ENCODE measurements at regions not wholly inside any gene's neighbourhood (a gene's known extent, or its start where the extent isn't known, plus 50 kb on each side); places are given as distances from the start of the nearest gene placed in this dataset.
"Not testable (repeated sequence)": the region's sequence is repeated elsewhere in the genome, so short reads cannot be mapped to it uniquely, and the experiment has no call there.

- no peak for DNase-seq
Observed at GRCh38 chr2:3899536-3900155, 196.3 kb downstream of the DCDC2C start.

DNA sequence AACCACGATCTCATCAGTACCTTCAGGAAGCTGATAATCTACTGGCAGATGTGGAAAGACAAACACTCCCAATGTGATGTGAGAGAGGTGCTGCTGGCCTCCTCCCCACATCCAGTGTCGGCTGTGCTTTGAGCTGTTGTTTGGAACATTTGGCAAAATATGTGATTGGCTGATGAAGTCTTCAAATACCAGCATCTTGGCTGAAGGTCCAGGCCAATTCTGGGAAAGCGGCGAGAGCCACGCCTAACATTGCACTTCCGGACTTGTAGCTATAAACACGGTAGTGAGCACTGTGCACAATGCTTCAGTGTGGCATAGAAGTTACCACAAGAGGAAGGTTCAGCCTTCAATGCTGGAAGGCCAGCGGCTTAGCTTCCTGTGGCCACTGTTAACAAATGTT lies 198.8 kb downstream of the DCDC2C start:
- DNase-seq = no peak

DNA sequence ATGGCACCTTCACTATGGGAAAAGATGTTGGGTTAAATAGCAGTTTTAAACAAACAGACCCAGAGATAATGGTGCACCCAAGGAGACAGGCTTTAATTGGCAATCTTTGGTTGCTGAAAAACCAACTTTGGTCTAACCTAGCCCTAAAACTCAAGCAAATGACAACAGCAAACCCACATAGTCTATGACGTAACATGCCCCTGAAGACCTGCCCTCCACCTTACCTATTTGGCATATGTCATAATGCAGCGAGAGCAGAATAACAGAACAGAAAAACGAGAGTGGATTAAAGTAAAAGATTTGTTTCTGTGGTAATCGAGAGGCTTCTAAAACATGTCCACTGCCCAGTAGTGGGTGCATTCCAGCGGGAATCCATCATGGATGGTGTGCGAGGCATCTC lies 200.7 kb downstream of the DCDC2C start:
- no peak for DNase-seq

DNA sequence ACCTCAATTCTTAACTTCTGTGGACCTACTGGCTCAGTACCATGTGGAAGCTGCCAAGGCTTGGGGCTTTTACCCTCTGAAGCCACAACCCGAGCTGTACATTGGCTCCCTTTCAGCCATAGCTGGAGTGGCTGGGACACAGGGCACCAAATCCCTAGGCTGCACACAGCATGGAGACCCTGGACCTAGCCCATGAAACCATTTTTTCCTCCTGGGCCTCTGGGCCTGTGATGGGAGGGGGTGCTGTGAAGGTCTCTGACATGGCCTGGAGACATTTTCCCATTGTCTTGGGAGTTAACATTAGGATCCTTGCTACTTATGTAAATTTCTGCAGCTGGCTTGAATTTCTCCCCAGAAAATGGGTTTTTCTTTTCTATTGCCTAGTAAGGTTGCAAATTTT lies 205.1 kb downstream of the DCDC2C start:
- DNase-seq = not testable (repeated sequence)

DNA sequence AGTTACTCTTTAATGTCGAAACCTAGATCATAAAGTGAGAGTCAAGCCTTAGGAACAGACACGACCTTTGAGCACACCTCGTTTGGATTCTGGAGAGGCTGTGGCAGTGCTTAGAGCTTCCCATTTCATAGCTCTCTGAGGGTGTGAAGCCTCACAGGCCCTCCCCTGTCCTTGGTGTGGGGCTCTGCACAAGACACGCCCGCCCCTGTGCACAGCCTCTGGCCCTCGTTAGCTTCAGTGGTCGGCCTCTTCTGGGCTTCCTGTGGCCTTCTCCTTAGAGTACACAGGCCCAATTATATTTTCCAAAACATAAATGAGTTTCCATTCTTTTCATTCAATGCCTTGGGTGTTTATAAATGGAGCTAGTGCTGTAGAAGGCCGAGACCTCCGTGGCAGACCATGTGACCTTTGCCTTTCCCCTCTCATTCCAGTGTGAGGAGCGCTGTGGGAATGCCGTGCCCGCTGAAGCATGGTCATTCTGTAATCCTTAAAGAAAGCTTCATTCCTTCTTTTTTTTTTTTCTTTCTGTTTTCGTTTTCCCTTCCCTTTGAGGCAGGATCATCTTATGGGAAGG lies 208.6 kb downstream of the DCDC2C start:
- DNase-seq = no peak

- DNase-seq = no peak
Observed at GRCh38 chr2:3913166-3913565, 209.8 kb downstream of the DCDC2C start.

DNA sequence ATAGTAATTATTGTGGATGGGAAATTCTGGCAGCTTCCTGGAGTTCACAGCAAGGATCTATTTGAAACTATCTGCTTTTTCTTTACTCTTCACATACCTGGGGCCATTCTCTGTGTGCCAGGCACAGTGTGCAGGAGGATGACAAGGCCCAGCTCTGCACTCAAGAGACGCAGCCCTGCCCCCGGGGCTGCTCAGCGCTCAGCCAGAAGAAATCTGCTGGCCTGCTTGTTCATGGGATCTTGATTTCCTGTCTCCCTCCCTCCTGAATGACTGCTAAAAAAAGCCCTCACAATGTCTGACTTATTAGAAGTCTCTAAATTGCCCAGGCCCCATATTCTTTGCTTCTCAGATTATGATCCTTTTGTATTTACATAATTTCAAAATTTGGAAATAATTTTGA lies 210.9 kb downstream of the DCDC2C start:
- DNase-seq = no peak

DNA sequence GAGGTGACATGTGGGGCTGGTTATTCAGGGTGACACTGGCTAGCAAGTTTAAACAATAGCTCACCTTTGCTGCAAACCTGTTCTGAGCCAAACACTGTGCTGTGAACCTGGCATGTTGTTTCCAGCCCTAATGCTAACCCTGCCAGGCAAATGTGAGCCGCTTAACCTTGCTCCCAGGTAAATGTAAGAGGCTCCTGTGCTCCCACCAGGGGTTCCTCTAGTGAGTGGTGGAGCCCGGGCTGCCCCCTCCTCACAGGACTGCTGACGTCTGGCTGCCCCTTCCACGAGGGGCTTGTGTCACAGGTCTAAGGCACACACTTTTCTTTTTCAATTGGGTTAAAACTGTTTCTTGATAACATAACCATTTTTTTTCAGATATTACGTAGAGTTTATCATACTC lies 223.7 kb downstream of the DCDC2C start:
- no peak for DNase-seq

DNA sequence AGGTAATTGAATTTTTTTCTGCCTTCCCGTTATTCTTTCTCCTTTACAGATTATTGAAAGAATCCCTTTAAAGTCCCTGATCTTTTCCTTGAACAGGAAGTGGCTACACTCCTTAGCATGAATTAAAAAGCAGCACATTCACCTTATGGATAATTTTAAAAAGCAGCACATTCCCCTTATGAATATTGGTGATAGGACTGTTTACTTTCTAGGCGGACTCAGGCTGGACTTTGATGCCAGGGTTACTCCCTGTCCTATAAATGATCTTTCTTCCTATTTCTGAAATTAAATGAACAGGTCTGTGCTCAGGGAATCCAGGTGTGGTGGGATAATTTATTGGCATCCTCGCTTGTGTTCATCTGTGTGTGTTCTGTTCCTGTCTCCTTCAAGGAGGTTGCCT lies 226.0 kb downstream of the DCDC2C start:
- no peak for DNase-seq

DNA sequence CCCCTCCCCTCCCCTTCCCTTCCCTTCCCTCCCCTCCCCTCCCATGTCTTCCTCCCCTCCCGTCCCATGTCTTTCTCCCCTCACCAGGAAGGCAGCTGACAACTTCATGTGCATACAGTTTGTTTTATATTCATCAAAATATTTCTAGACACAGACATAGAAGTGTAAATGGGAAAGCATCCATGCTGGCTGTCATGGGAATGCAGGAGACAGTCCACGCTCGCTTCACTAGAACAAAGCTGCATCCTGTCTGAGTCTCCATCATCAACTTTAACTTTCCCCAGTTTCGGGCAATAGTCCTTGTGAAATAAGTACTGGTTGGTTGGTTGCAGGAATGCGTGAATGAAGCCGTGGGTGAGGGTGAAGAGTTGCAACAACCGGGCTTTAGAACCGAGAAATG lies 226.9 kb downstream of the DCDC2C start:
- no peak for DNase-seq

DNA sequence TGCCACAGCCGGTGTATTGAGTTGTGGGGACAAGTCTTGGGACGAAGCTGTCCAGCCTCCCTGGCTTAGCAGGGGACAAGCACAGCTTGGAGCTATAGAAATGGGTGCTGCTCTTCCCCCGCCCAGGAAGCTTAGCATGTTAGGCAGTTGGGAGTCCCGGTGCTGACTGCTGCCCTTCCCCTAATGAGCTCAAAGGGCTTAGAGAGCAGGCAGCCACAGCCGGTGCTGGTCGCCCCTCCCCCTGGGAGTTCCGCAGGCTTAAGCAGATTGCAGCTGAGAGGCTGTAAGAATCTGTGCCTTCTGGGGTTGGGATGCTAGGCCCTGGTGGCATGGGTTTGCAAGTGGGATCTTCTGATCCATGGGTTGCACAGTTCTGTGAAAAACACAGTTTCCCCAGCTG lies 237.3 kb downstream of the DCDC2C start:
- no peak for DNase-seq

DNA sequence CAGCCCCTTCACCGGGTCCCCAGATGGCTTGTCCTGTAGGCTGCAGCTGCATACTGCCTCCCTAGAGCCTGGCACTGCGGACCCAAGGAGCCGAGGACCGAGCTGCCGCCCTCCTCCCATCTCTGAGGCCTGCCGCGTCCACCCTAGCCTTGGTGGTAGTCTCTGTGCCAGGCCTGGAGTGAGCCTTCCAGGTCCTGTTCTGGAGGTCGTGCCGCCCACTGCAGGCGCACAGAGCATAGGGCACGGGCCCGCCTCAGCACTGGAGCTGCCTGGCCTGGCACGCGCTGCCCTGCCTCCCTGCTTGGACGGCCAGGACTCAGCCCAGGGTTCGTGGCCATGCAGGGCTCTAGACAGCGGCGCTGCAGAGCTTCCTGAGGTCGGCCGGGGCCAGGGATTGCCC lies 239.5 kb downstream of the DCDC2C start:
- DNase-seq = no peak

DNA sequence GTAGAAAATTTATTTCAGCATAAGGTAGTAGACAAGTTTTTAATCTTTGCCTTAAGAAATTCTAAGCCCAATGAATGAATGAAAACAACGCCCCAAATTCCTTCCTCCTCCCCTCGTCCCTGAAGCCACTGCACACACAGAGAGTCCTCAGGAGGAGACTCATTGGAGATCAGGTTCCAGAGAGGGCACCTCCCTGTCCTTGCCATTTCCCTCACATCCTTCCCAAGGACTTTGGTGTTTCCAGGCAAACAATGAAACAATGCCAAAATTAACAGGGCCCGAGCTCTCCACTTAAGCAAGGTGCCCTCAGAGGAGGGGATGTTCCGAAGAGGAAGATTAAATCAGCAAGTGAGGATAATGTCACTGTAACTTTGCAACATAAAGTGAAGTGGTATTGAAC lies 240.7 kb downstream of the DCDC2C start:
- no peak for DNase-seq

- DNase-seq = no peak
Observed at GRCh38 chr2:3944841-3945240, 241.5 kb downstream of the DCDC2C start.

DNA sequence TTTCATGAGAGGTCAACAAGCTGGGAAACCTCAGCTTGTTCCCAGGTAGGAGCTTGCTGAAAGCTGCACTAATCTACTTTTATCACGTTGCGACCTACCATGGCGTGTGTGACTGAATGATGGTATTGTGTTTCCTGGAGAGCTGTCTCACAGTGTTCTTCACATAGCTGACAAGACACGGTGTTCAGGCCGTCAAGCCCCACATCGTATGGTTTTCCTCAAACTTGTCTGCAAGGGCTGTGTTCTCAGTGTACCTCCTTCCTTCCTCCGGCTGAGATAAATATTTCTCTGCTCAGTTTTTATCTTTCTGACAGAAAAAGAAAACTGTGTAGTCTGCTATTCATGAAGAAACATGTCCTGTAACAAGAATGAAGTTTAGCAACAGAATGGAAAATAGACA lies 244.8 kb downstream of the DCDC2C start:
- no peak for DNase-seq

GRCh38 chr2:3951131-3951954 lies 248.0 kb downstream of the DCDC2C start:
- DNase-seq = no peak

DNA sequence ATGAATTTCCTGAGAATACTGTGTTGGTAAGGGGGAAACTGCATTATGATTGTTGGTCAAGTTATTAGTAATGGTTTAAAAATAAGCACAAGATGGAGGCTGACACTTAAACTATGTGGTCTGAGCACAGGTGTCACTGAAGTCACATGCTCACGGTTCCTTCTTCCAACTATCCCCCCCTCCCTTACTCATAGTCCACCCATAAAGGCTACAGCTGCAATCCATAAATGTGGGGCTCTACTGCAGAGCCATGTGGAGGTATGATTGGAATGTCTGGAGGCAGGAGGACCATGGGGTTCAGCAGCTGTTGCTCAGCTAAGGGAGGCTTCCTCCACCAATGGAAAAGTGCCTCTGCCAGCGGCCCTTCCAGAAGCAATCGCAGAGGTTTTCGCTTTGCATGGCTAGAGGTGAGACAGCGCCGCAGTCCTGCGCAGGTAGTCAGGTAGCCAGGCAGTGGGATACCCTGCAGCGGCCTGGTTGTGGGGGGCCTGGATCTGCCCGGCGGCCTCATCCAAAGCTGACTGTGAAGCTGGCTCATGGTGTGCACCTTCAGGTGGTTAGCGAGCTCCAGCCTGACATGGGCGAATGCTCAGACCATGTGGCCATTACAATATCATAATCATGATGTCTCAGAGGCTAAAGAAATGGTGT lies 249.6 kb downstream of the DCDC2C start:
- no peak for DNase-seq

- no peak for DNase-seq
Observed at GRCh38 chr2:3954261-3954660, 250.9 kb downstream of the DCDC2C start.

DNA sequence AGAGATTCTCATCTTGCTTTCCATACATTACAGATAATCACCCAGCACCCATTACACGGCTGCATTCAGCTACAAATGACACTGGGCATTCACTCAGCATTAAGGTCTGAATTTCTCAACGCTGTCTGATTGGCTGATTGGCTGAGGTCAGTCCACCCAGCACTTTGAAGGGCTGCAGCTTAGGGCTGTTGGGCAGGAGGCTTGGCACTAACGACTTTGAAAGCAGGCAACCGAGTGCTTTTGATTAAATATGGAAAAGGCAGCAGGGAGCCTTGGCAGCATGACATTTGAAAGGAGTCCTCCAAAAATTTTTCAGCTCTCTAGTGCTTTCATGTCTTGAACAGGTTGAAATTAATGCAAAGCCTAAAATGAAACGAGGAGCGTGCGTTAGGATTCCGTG lies 253.0 kb downstream of the DCDC2C start:
- no peak for DNase-seq

GRCh38 chr2:3956892-3957291 lies 253.5 kb downstream of the DCDC2C start:
- no peak for DNase-seq

- DNase-seq = no peak
Observed at GRCh38 chr2:3958465-3958864, 255.1 kb downstream of the DCDC2C start.

DNA sequence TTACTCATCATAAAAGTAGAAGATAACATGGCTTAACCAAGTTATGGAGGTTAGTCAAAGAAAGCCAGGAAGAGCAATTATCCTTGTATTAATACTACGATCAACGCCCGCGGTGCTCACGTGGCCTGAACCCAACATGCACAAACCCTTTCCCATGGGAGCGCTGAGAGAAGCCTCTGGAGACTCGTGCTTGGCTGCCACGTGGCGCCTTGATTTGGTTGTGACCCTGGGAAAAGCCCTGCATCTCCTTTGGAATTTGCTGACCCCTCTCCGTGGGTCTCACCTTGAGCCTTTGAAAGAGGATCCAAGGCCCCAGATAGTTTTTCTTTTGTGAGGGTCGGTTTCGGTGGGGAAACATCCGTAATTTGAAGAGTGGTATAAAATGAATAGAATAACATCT lies 255.6 kb downstream of the DCDC2C start:
- DNase-seq = no peak

DNA sequence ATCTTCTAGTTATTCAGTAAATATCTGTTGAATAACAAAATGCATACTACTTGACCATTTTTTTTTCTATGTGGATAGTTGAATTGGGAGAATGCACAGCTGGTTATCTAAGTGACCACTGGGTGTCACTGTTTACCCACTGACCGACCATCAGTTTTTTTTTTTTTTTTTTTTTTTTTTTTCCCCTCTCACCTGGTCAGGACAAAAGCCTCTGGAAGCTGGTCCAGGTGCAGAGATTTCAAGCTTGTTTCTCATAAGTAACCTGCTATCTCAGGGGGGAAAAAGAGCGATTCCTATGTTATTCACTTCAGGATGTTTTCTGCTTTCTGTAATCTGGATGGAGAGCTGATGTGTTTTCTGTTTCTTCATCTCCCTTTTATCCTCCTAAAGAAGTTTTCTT lies 256.0 kb downstream of the DCDC2C start:
- DNase-seq = peak; percentile 75

- no peak for DNase-seq
Observed at GRCh38 chr2:3960106-3960505, 256.7 kb downstream of the DCDC2C start.

Measured in DMS53 (cell line).